ENCODE measurements at regions not wholly inside any gene's neighbourhood (a gene's known extent, or its start where the extent isn't known, plus 50 kb on each side); places are given as distances from the start of the nearest gene placed in this dataset.
"Not testable (repeated sequence)": the region's sequence is repeated elsewhere in the genome, so short reads cannot be mapped to it uniquely, and the experiment has no call there.

DNA sequence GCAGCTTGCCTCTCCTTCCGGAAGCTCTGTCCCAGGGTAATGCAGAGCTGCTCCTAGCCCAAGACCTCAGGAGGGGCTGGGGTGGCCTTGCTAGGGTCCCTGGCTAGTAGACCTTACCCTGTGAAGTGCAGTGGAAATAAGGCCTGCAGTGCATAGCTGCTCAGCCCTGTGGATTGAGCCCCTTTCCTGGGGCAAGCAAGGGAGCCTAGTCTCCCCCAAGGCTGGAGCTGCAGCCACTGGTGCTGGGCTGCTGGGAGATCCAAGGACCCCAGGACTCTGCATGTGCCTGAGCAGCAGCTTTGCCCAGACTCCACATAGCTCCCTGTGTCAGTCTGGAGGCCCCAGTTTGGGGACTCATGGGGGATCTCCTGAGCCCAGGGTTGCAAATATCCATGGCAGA, 57.9 kb downstream of the FANCF start:
- no peak for DNase-seq (ENCODE audit: low read depth)

DNA sequence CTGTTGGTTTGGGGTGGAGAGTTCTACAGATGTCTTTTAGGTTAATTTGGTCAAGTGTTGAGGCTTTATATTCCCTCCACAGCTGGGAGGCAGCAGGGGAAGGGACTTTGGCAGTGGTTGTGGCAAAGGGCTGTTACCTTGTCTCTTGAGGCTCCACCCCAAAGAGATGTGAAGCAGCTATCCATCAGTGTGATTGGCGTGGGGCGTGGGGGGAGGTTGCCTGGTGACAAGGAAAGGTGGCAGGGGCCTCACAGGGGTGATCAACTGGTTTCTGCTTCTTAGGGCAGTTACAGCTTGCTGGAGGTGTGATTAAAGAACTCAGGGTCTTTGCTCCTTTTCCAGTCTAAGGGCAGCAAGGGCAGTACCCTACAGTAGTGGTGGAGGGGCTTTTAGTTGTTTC, 59.3 kb downstream of the FANCF start:
- DNase-seq (ENCODE audit: low read depth) = no peak

DNA sequence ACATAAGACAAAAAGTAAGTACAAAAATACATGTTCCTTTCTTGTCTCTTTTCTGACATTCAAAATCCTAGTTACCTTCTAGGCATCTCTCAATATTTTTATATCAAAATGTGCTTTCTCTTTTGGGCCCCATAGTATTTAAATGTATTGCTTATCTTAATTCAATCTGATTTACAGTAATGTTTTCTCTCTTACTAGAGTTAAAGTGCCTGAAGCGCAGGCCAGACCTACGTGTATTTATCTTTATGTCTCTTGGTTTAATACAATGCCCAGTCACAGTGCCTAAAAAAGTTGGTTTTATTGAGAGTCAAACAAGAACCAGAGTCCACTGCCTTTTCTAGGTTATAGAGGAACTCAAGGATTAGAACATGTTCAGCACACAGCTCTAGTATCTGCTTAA, 64.3 kb downstream of the FANCF start:
- DNase-seq (ENCODE audit: low read depth) = no peak

DNA sequence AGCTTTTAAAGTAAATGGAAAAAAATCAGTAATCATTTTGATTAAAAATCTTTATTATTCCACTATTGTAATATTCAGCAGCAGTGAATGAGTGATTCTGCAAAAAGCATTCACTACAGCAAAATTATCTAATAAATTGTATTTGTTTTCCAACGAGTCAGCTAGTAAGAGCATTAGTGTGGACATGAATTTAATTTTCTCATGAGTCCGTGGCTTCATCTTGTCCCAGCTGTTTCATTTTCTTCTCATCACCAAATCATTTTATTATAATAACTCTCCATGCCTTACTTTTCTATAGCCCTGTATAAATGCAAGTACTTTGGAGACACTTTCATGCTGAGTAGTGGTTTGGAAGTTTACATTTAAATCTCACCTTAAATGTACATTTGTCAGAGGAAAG, 66.2 kb downstream of the FANCF start:
- no peak for DNase-seq (ENCODE audit: low read depth)

DNA sequence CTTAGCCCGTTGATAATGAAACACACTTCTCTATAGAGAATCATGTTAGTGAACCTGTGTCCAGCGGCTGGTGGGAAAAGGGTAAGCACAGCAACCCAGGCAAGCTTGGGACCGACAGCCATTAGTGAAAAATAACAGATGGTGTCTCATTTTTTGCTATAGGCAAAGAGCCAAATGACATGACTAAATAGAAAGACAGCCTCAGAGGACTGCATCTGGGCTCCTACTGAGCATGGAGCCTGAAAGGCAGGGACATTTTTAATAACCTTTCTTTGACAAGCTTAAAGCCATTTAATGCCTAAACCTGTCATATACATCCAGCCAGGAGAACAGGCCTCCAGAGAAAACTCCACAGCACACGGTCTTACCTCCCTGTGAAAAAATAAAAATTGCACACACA, 67.0 kb downstream of the FANCF start:
- peak; percentile 32 for DNase-seq (ENCODE audit: low read depth)

DNA sequence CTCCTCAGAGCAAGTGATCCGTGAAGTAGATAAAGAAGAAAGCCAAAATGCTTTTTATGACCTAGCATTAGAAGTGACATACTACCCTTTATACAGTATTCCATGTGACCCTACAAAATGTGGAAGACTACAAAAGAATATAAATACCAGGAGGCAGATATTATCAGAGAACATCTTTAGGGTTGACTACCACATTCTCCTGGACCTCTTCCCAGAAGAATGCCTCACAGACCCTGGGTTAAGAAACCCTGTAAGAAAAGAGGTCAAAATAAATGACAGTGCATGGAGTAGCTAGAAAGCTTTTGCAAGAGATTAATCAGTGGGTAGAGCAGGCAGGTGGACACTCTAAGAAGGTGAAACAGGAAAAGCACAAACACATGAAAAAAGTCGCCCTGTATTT, 69.2 kb downstream of the FANCF start:
- no peak for DNase-seq (ENCODE audit: low read depth)

DNA sequence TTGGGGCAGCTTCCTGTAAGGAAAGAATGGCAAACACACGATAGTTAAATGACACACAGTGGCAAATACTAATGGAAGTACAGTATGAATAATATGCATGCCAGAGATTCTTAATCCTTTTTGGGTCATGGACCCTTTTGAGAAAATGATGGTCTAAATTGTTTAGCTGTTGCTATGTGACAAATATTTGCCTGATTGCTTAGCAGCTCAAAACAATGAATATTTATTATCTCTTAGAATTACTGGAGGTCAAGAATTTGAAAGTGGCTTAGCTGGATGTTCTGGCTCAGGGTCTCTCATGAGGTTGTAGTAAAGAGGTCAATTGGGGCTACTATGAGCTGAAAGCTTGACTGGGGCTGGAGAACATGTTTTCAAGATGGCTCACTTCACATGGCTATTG, 69.7 kb downstream of the FANCF start:
- DNase-seq (ENCODE audit: low read depth) = no peak

DNA sequence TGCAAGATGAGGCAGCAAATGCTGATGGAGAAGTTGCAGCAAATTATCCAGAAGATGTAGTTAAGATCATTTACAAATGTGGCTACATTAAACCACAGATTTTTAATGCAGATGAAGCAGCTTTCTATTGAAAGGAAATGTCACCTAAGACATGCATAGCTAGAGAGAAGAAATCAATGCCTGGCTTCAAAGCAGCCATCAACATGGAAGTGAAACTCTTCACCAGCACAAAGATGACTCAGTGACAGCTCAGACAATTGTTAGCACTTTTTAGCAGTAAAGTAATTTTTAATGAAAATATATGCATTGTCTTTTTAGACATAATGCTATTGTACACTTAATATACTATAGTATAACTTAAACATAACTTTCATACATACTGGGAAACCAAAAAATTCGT, 71.4 kb downstream of the FANCF start:
- DNase-seq (ENCODE audit: low read depth) = no peak

DNA sequence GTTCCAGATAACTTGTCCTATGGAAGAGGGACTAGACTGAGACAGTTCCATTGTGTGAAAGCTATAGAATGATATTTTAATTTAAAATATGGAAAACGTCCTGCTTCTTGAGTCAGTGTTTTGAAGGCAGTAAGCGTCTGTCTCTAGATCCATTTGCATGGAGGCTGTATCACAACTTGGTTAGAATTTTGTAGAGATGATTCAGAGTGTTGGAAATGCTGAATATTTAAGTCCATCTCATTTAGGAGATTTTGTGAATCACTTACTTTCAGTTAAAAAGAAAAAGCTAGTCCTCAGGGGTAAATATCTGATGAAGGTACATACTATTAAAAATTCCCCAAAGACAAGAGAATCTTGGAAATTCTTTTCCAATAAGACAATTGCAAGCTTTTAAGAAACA, 72.7 kb downstream of the FANCF start:
- no peak for DNase-seq (ENCODE audit: low read depth)

DNA sequence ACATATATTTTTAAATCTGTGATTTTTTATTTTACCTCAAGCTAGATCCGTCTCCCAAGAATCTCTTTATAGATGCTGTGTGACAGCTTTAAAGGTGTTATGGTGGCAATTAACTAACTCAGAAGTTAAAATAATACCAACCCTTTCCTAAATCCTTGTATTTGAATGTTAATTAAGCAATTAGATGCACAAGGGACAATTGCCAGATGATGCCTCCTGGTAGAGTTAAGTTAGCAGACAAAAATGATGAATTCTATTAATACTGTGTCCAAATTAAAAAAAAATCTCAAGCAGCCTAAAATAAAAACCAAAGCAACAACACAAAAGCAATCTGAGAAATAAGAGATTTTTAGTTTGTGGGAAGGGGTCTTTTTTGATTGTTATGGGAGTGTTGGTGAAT, 78.9 kb downstream of the FANCF start:
- no peak for DNase-seq (ENCODE audit: low read depth)

DNA sequence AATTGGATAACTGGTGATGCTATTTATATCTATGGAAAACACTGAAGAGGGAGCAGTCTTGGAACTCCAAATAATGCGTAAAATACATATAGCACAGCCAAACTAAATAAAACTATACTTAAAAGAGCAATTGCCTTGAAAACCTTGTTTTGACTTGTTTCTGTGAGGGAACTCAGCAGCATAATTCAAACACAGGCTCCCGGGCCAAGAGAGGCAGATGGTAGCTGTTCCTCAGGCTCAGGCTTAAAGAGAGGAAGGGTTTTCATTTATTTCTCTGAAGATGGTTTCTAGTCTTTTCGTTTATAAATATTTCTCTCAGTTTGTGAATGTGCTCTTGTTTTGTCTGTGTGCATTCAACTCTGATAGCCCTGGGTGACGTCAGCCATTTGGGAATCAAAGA, 82.4 kb downstream of the FANCF start:
- DNase-seq (ENCODE audit: low read depth) = no peak

DNA sequence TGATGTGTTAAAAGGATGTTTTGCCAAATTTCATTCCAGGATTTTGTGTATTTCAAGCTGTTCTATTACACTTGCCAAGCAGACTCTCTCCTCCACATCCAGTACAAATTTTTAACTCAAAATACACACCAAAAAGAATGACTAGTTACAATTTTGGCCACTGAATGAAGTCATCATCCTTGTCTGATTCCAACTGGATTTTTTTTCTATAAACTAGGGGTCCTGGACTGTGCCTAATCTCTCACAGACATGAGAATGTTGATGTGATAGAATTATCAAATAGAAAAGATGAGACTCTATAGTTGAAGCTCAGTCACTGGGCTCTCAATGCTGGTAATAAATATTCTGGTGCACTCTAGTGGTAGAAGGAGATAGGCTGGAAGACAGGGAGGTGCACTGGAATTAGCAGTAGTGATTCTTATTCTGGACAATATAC, 85.8 kb downstream of the FANCF start:
- peak; percentile 11 for DNase-seq (ENCODE audit: low read depth)

DNA sequence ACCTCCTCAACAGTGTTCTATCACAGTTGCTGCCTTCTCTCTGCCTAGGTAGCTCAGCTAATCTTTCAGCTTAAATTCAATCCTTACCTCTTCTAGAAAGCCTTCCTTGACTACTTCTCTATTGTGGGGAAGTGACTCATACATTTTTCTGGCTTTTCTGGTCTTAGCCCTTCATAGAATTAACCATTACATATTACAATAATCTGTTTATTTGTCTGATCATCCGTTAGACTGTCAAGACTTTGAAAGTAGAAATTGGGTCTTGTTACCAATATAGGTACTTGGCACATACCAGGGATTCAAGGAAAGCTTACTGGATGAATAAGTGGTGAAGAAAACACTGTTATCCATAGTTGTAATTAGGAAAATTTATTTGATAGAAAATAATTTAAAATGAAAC, 89.6 kb downstream of the FANCF start:
- no peak for DNase-seq (ENCODE audit: low read depth)

DNA sequence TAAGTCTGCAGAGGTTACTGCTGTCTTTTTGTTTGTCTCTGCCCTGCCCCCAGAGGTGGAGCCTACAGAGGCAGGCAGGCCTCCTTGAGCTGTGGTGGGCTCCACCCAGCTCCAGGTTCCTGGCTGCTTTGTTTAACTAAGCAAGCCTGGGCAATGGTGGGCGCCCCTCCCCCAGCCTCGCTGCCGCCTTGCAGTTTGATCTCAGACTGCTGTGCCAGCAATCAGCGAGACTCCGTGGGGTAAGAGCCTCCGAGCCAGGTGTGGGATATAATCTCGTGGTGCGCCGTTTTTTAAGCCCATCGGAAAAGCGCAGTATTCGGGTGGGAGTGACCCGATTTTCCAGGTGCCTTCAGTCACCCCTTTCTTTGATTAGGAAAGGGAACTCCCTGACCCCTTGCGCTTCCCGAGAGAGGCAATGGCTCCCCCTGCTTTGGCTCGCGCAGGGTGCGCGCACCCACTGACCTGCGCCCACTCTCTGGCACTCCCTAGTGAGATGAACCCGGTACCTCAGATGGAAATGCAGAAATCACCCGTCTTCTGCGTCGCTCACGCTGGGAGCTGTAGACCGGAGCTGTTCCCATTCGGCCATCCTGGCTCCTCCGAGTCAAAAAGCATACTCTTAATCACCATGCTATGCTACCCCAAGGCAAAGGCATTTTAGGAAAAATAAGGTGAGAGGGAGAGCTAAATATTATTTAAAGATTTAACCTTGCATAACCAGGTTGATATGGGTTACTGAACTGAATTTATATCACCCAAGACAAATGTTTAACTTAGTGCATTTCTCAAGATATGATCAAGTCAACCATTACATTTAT, 96.8 kb downstream of the FANCF start:
- not testable (repeated sequence) for DNase-seq (ENCODE audit: low read depth)

DNA sequence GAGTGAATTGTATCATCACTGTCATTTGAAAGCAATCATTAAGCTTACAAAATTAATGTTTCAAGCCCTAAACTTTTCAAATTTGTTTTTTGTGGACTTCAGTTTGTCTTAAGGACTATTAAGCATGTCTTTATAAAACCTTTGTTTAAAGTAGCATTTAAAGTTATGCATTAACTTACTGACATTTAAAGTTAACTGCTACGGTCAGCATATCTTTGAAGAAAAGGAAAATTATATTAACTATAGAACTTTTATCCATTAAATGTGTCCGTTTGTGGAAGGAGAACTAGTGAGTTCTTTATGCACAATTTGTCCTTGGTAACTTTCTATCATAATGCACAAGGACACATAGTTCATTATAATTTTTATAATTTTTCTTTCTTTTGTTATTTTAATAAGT, 103.4 kb downstream of the FANCF start:
- no peak for DNase-seq (ENCODE audit: low read depth)

DNA sequence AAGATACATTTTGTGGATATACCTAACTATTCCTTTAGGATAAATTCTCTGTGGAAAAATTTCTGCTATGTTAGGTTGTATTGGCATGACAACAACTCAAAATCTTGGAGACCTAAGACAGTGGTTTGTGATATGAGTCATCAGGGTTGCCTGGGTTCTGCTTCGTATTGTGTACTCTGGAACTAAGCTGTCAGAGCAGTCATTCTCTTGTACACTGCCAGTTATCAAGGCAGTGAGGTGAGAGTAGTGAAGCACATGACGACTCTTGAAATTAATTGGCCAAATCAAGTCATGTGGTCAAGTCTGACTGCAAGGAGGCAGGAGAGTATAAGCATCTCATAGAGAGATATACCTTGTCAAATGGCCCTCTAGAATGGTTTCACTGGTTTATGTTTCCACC, 104.4 kb downstream of the FANCF start:
- DNase-seq (ENCODE audit: low read depth) = peak; percentile 36

DNA sequence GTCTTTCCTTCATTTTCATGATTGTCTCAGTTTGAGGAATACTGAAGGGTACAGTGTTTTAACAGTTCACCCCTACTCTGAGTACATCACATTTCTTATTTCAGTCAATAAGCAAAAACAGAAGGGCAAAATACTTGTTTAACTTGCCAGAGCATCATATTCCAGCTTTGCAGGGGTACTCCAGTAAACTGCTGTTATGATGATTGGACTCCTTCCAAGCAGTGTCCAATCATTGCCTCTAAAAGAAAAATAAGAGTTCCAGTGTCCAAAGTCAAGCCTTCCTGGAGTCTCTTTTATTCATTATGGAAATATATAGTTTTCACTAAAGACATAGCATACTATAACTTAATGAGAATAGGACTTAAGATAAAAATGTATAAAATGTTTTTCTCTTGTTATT, 105.1 kb downstream of the FANCF start:
- no peak for DNase-seq (ENCODE audit: low read depth)

DNA sequence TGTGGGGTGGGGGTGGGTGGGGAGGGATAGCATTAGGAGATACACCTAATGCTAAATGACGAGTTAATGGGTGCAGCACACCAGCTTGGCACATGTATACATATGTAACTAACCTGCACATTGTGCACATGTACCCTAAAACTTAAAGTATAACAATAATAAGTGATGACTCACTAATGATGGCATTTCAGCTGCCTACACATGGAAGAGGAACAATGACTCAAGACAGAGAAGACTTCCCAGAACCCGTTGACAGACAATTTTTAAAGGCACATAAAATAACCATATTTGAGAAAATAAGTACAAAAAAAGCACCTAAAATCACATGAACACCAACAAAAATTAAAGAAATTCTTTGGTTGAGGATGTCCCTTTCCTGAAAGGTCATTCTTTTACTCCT, 107.3 kb downstream of the FANCF start:
- not testable (repeated sequence) for DNase-seq (ENCODE audit: low read depth)

DNA sequence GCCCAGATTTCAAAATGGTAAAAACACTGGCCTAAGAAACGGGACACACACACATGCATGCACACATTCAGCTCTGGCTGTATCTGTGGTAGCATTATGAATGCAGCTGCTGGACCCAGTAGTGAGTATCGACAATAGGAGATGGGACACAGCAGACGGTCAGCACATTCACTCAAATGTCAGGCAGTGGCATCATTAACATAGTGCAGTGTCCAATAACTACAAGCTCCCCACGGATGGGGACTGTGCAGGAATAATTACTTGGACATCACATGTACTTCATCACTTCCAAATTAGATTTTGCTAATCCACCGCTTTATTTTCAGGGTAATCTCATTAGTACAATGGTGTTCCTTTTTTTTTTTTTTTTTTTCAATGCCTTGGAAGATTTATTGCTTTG, 109.5 kb downstream of the FANCF start:
- no peak for DNase-seq (ENCODE audit: low read depth)

DNA sequence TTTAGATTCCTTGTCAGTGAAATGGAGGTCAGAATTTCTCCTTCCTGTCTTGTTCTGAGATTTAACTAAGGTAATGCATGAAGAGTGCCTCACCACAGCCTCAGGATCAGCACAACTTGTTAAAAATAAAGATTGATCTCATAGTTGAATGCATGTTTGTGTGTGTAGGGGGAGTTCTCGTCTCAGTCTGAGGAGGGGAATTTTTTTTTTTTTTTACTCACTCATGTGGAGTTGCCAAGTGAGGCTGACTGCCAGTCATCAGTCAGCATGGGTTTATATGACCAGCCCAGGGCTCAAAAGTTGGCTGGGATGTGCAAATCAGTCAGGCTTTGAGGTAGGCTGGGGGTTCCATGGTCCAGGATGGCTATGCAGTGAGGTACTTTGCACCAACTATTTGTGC, 113.2 kb downstream of the FANCF start:
- DNase-seq (ENCODE audit: low read depth) = peak; percentile 9

DNA sequence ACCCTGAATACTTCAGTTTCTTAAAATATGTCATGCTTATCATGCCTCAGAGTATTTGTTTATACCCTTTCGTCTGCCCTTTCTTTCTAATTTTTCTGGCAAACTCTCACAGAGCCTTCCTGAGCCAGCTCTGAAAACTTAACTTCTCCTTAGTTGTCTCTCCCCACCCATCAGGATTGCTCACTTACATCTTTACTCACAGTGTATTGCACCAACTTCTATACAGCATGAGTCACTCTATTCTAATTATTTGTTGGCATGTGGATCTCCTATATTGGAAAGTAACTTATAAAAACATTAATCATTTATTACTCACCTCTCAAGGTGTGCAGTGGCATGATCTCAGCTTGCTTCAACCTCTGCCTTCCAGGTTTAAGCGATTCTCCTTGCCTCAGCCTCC, 114.9 kb downstream of the FANCF start:
- DNase-seq (ENCODE audit: low read depth) = peak; percentile 27

DNA sequence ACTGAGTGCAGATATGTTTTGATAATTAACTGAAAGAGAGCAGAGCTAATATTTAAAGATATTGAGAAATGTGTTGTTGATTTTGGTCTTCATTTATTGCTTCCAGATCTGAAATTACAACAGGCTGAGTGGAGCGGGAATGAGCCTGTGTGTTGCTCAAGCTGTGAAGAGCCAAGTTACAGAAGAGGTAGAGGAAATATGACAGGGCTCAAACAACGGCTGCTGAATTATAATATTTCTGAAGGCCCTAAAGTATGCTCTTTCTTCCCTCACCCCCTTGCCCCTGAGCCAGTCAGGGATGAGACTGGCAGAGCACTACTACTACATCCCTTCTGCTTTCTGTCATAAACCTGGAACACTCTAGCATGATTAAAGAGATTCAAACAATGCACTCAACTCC, 115.6 kb downstream of the FANCF start:
- no peak for DNase-seq (ENCODE audit: low read depth)

DNA sequence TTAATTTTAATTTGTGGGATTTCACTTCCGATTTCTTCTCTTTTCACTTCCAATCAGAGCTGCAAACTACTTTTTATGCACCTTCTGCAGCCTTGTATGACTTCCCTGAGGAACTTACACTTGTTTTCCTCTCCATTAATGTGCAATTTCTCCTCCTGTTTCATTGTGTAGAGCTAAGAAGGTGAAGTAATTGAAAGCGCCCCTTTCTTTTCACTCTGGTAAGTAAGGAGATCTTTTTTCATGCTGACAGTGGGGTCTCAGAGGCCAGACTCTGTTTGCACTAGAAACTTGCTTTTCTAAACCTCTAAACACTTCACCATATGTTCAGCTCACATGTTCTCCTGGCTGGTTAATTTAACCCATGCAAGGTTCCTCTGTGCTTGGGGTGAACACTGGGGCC, 117.0 kb downstream of the FANCF start:
- DNase-seq (ENCODE audit: low read depth) = no peak

DNA sequence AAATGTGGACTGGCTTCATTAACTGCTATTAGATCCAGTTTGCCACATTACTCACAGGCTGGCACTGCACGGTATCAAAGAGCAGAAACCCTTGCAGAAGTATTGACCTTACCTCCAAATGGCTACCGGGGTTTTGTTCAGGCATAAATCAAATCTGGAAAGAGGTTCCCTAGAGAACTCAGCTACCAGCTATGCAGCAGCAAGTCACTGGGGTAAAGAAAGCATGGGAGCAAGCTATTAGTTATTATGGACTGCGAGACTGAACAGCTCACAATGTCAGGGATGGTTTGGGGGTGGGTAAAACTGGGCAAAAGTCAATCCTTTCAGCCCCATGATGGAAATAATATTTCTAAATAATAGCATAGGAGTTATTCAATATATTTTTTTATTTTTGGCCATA, 128.1 kb downstream of the FANCF start:
- DNase-seq (ENCODE audit: low read depth) = no peak

Data from Daoy (cell line).